CD4-positive, alpha-beta T cell treated with Interleukin-6 for 4 hours (primary cell): ENCODE measurements at regions not wholly inside any gene's neighbourhood (a gene's known extent, or its start where the extent isn't known, plus 50 kb on each side); places are given as distances from the start of the nearest gene placed in this dataset.

Experiments
- DNase-seq: peaks from one replicate; pipeline ENCODE4 v3.0.0-alpha.2; 2020; ENCODE audit warnings: mixed read lengths

DNA sequence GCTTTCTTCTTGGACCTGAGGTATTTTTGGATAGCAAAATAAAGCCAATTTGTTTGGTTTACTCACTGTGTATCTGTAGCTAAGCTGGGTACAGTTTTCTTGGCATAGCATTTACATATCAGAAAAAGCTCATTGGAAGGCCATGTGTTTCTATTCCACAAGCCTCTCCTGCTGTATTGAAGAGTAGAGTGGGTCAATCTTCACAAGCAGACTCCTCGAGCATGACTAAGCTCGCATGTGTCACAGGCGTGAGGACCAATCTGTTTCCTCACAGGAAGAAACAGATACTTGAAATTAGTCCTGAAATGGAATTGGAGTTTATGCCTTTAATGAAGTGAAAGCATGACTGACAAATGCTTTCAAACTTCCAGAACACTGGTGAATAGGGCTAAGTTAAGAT is 1279.0 kb upstream of the MAP3K7 start:
- no peak for DNase-seq

- DNase-seq, result no peak
These were observed 1278.0 kb upstream of the MAP3K7 start for GRCh38 chr6:91864911-91865310.

DNA sequence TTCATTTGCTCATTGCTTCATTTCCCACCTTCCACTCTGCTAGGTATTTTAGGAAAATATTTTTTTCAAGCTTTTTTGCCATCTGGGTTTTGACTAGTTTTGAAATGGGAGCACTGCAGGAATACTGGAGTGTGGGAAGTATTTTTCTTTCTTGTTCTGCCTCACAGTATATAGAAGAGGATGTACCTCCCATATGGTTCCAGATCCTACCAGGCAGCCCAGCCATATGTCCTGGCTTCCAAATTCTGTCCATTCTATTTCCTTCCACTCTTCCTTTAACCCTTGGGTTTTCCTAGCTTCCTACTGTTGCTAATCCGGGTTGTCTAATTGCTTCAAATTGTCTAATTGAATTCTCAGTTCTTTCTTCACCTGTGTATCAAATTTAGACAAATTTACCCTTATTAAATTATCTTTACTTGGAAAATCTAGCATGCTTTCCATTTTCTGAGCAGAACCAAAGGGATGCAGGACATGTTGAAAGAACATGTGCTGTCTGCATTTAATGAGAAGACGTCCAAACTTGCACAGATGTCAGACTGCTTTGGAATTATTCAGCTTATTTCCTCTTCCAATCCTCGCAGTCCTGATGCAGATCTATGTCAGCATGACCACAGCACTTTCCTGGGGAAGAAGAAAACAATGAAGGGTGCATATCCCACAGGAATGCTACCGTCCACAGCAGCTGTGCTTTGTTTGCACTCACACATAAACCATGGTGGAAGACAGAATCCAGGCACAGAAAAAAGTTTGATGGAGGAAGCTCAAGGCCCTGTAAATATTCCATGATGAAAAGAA is 1273.9 kb upstream of the MAP3K7 start:
- no peak for DNase-seq

DNA sequence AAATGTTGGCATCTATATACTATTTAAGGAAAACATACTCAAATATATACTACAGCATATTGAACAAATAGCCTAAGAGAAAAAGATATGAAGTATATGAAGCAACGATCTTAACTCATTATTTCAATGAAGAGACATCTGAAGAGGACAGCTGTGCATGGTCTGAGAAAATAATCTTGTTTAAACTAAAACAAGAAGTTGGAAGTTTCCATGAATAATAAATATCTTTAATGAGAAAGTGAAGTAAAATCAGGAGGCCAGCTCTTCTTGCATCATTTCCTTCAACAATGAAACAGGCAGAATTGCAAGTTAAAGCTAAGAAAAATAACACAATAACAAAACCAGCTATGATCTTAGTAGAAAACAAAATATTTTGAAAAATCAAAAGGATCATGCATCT is 1265.4 kb upstream of the MAP3K7 start:
- DNase-seq, result no peak

- DNase-seq, result no peak
These were observed 1247.9 kb upstream of the MAP3K7 start for GRCh38 chr6:91834813-91835212.

DNA sequence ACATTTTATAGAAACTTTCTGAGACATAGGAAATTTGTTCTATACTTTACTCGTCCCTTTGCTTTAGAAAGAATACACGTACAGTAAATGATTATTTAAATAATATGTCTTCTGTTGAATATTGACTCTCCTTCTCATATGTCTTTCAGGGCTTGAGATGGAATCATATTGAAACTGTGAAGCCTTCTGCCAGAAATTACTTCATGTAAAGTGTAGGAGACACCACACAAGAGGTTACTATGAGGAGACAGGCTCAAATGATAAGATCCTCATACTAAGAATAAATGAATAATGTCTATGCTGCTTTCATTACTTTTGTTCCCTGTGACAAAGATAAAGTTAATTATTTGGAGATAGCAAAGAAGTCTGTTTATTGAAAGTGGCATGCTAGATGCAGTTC is 1240.3 kb upstream of the MAP3K7 start:
- no peak for DNase-seq

GRCh38 chr6:91826128-91826527 is 1239.3 kb upstream of the MAP3K7 start:
- DNase-seq, result no peak

DNA sequence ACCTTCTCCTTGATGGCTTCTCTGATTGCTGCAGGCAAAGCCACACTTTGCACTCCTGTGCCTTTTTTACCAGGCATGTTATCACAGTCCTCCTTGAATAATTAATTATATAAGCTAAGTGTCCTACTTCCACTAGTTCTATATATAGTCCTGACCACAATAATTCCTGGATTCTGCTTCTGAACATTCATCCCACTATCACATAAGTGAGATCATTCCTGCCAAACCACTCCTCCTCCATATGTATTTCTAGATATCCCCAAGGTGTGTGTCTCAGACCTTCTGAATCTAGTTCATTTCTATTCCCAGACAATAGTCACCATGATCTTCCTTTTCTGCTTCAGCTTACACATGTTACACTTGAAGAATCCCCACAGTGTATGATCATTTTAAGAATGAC is 1237.5 kb upstream of the MAP3K7 start:
- no peak for DNase-seq

DNA sequence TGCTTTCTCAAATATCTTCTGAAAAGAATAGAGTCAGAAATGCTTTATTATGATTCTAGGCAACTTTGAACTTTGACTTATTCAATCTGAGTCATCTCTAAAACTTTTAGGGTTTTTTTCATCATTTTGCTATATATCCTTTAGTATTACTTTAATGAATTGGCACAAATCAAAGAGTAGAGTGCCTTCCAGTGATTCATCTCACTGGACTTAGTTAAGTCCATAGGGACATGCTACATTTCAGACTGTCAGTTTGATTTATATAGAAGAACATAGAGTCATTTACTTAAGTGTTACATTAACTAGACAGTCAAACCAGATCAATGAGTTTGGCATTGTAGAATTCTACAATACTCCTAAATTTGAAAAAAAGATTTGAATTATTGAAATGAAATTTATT is 1235.7 kb upstream of the MAP3K7 start:
- DNase-seq, result no peak

GRCh38 chr6:91816335-91816734 is 1229.5 kb upstream of the MAP3K7 start:
- no peak for DNase-seq

DNA sequence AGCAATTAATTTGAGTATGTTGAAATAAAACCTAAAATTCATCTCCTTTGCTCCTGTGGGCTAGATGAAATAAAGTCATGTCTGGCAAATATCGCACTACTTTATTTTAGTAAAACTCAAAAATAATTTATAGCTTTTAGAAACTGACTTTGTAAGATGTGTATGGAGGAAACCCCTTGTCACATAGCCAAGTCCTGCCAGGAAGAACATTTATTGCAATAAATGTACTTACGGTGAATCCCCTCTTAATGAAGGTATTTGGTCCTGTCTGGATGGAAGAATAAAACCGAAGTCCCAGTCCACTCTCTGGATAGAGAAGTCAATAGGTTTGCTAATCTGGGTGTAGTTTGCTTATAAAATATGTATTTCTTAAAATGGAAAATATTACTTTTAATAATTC is 1226.8 kb upstream of the MAP3K7 start:
- no peak for DNase-seq

- no peak for DNase-seq
These were observed 1225.9 kb upstream of the MAP3K7 start for GRCh38 chr6:91812596-91813274.

GRCh38 chr6:91804981-91805380 is 1218.1 kb upstream of the MAP3K7 start:
- no peak for DNase-seq

- no peak for DNase-seq
These were observed 1215.6 kb upstream of the MAP3K7 start for GRCh38 chr6:91802431-91802830.

GRCh38 chr6:91796603-91797002 is 1209.7 kb upstream of the MAP3K7 start:
- no peak for DNase-seq

DNA sequence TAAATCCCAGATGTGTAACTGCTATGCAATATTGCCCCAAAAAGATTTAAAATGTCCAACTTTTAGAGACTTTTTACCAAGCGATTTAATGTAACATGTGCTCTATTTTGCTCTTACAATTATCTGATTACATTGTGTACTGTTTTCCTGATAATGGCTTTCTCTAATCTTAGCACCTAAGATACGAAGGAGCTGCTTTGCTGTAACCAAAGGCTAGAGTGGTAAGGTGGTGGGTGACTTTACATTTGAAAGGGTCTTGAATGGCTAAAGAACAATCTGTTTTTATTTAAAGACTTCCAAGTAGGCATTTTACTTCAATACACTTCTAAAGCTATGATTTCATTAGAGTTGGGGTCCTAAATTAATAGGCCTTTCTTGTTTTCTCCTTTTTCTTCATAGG is 1201.6 kb upstream of the MAP3K7 start:
- DNase-seq, result no peak

DNA sequence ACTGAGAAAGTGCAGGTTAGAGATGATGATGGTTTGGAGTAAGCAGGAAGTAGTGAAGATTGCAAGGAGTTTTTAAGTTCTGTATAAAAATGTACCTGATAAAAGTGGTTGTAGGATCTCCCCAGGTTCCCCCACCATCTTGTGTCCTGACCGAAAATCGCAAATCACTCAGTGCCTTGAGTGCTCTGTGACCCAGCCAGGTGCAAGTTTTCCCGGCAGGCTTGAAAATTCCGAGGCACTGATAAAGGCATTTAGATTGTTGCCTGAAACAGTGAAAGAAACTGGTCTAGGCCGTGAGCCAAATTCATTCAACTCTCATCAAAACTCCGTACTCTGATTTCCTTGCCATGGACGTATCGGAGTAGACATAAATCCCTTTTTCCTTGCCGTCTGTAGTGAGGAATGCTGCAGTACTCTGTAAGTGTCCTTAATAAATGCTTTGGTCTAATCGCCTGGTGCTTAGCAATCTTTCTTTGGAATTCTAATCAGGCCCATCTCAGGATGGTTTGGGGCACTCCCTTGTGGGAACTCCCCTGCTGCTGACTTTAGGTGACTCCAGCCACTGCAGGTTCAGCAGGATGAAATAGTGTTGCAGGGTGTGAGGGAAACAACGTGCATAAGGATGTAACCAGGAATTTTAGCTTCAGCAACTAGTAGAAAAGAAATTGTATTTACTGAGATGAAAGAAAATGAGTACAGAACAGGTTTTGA is 1199.8 kb upstream of the MAP3K7 start:
- DNase-seq, result no peak

GRCh38 chr6:91782802-91783201 is 1195.9 kb upstream of the MAP3K7 start:
- DNase-seq, result no peak

DNA sequence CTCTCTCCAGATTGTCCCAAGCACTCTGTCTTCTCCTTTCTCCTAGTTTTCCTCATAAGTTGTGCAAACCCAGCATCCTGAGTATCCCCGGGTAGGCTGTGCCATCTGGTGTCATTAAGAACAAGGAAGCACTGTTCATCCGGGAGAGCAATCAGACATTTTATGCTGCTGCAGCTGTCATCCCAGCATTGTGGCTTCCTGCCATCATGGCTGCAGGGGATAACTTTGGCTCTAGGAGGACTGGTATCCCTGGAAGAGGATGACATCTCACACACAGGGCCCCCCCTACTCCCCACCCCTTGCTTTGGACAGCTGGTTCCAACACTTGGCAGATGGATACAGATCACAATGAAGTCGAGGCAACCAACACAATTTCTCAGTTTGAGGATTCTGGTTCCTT is 1195.1 kb upstream of the MAP3K7 start:
- DNase-seq, result no peak

- DNase-seq, result no peak
These were observed 1193.4 kb upstream of the MAP3K7 start for GRCh38 chr6:91780270-91780669.

DNA sequence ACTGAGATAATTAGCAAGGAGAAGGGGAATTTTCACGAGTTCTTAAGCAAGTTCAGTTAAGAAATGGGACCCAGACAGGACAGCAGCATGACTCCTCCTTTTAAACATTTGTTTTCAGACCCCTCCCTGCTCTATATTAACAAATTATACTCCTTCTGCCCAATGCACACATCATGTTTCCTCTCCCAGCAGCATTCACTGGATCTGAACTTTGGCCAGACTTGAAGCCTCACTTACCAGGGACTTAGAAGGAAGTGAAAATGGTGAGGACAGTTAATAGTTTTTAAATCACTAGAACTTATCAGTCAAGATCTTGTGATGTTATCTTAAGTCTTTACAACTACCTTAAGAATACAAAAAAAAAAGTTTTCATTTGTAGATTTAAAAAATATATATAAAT is 1174.7 kb upstream of the MAP3K7 start:
- no peak for DNase-seq

GRCh38 chr6:91754691-91755090 is 1167.8 kb upstream of the MAP3K7 start:
- no peak for DNase-seq

GRCh38 chr6:91751526-91751925 is 1164.7 kb upstream of the MAP3K7 start:
- no peak for DNase-seq

DNA sequence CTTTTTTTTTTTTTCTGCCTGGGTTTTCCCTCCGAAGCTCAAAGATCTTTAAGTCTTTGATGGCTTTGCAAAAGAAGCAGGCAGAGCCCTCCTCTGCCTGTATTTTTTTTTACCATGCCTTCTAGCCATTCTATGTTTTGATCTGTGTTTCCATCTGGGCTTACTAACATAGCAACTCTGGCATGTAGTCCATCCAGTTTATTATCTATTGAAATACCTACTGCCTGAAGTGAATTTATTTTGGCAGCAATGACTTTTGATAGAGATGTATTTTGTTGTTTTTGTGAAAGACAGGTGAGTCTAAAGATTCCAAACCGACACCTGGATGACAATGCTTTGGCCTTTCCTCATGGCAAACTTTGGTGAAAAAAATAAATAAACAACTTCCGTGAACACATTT is 1157.7 kb upstream of the MAP3K7 start:
- no peak for DNase-seq
